Large intestine (tissue), 3 donors: ENCODE measurements at regions not wholly inside any gene's neighbourhood (a gene's known extent, or its start where the extent isn't known, plus 50 kb on each side); places are given as distances from the start of the nearest gene placed in this dataset.
"Not testable (repeated sequence)": the region's sequence is repeated elsewhere in the genome, so short reads cannot be mapped to it uniquely, and the experiment has no call there.

Experiments
- DNase-seq, 2 donors: peaks; one replicate each; pipeline versions ENCODE4 v3.0.0 to v3.0.0-alpha.2; 2013
- H3K27ac ChIP-seq: one replicate; pipeline ENCODE4 v1.5.1; 2013; ENCODE audit warnings: low read length
- H3K27me3 ChIP-seq: 2 replicates; pipeline ENCODE4 v1.6.1; 2013; ENCODE audit warnings: low read length; ENCODE audit not compliant: control insufficient read depth, insufficient read depth
- H3K36me3 ChIP-seq: 2 replicates; pipeline ENCODE4 v1.6.1; 2013; ENCODE audit warnings: low read length; ENCODE audit not compliant: control insufficient read depth, insufficient read depth
- H3K4me1 ChIP-seq: one replicate; pipeline ENCODE4 v1.6.1; 2013; ENCODE audit warnings: low read length; ENCODE audit not compliant: control insufficient read depth, insufficient read depth
- H3K4me3 ChIP-seq: one replicate; pipeline ENCODE4 v1.5.1; 2013; ENCODE audit warnings: low read length
- H3K9me3 ChIP-seq: one replicate; pipeline ENCODE4 v1.6.1; 2013; ENCODE audit warnings: mild to moderate bottlenecking, low read depth, low read length, moderate library complexity; ENCODE audit not compliant: control insufficient read depth
- whole genome bisulfite sequencing: methylation state at CpG from one replicate; pipeline ENCODE4 v1.1.5; 2013; ENCODE audit warnings: low lambda C conversion rate; ENCODE audit not compliant: insufficient coverage; 5-methylcytosine and 5-hydroxymethylcytosine counted together

DNA sequence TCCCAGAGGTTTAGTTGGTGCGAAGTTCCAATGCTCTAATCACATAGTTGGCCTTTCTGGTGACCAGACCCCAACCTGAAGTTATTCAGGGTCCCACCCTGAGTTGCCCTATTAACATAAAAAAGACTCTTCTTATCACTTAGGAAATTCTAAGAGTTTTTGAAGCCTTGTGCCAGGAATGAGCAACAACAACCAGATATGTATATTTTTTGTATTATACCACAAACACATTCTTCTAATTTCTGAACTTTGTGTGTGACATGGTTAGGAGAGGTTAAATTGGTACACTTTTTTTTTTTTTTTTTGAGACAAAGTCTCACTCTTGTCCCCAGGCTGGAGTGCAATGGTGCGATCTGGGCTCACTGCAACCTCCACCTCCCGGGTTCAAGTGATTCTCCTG lies 320.4 kb upstream of the PDE3A start:
- Histone ChIP-seq H3K9me3 (no peaks in the 10 kb centered on the region), H3K36me3 (no peaks in the 10 kb centered on the region), H3K4me3 (no peak overlapping the region), H3K4me1 (no peaks in the 10 kb centered on the region), H3K27ac (no peak overlapping the region), H3K27me3 (no peaks in the 10 kb centered on the region)
- no CpG with 5 or more reads among the region's 3 CpGs for WGBS
- no peak for DNase-seq

DNA sequence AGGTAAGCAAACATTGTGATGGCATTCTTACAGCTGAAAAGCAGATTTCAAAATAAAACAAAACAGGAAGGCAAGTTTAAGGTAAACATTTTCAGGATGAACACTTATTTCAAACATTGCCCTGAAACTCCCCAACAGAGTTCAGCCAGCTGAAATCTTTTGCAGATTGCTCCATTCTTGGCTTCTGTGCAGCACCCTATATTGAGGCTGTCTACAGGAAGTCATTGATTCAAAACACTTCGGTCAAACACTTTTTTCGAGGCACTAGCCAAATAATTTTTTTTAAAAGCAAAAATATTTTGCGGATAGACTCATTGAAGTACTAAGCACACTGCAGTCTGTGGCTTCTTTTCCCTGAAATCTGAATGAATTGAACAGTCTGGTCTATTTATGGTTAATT lies 318.1 kb upstream of the PDE3A start:
- H3K4me3 ChIP-seq, result no peak overlapping the region
- H3K4me1 ChIP-seq, result no peaks in the 10 kb centered on the region
- no peak for DNase-seq
- no peaks in the 10 kb centered on the region for H3K36me3 ChIP-seq
- no peak overlapping the region for H3K27ac ChIP-seq
- H3K27me3 ChIP-seq, result no peaks in the 10 kb centered on the region
- WGBS, result 90% methylated on average over 2 of the region's 3 CpGs
- H3K9me3 ChIP-seq, result no peaks in the 10 kb centered on the region

DNA sequence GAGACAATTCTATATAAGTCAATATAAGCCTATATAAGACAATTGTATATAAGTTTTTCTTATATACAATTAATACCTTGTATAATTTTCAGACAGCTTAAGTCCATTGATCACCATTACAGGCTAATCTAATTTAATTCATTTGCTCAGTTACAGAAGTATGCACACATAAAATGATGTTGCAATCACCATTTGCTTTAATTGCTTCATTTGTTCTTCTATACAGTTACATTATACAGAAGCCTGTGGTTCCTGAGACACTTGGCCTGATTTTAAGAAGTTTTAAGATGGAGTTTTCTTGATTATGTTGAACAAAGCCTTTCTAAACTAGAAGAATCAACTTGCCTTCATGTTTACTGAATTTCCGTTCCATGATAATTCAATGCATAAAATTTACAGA lies 314.6 kb upstream of the PDE3A start:
- H3K27me3 ChIP-seq, result no peaks in the 10 kb centered on the region
- no peaks in the 10 kb centered on the region for H3K36me3 ChIP-seq
- H3K4me3 ChIP-seq, result no peak overlapping the region
- WGBS, result 100% methylated on average over 1 of the region's 1 CpG
- H3K4me1 ChIP-seq, result no peaks in the 10 kb centered on the region
- no peaks in the 10 kb centered on the region for H3K9me3 ChIP-seq
- no peak for DNase-seq
- no peak overlapping the region for H3K27ac ChIP-seq

GRCh38 chr12:20055856-20056255 lies 312.5 kb upstream of the PDE3A start:
- no peak for DNase-seq
- H3K27me3 ChIP-seq, result no peaks in the 10 kb centered on the region
- no peak overlapping the region for H3K4me3 ChIP-seq
- no peaks in the 10 kb centered on the region for H3K4me1 ChIP-seq
- no peaks in the 10 kb centered on the region for H3K36me3 ChIP-seq
- no peaks in the 10 kb centered on the region for H3K9me3 ChIP-seq
- H3K27ac ChIP-seq, result no peak overlapping the region
- 62% methylated on average over 3 of the region's 3 CpGs for WGBS

DNA sequence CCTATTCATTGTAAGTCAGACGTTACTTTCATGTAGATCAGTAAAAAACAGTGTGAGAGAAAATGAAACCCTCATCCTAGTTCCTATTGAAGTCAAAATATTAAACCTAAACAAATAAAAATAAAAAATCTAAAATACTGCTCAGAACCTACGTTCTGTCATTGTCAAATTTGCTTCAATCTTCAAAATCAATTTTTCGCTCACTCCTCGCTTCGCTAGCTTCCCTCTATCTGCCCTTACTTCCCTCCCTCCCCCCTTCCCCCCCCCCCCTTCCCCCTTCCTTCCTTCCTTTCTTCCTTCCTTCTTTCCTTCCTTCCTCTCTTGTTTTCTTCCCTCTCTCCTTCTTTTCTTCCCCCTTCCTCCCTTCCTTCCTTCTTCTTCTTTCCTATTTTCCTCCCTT lies 310.9 kb upstream of the PDE3A start:
- H3K27ac ChIP-seq, result no peak overlapping the region
- 100% methylated on average over 2 of the region's 5 CpGs for WGBS

GRCh38 chr12:20063116-20063515 lies 305.2 kb upstream of the PDE3A start:
- no peaks in the 10 kb centered on the region for H3K4me1 ChIP-seq
- no peak overlapping the region for H3K4me3 ChIP-seq
- WGBS, result no CpG with 5 or more reads among the region's 6 CpGs
- H3K9me3 ChIP-seq, result no peaks in the 10 kb centered on the region
- H3K27ac ChIP-seq, result no peak overlapping the region
- H3K36me3 ChIP-seq, result no peaks in the 10 kb centered on the region
- no peak for DNase-seq
- no peaks in the 10 kb centered on the region for H3K27me3 ChIP-seq

More for the DNA sequence above, 310.9 kb upstream of the PDE3A start:
- H3K4me3 ChIP-seq, result no peak overlapping the region
- H3K27me3 ChIP-seq, result no peaks in the 10 kb centered on the region
- H3K4me1 ChIP-seq, result no peaks in the 10 kb centered on the region
- no peaks in the 10 kb centered on the region for H3K36me3 ChIP-seq
- H3K9me3 ChIP-seq, result no peaks in the 10 kb centered on the region
- no peak for DNase-seq

- WGBS, result no CpG with 5 or more reads among the region's 3 CpGs
- Histone ChIP-seq H3K27ac (no peak overlapping the region), H3K9me3 (no peaks in the 10 kb centered on the region), H3K4me3 (no peak overlapping the region), H3K36me3 (no peaks in the 10 kb centered on the region), H3K27me3 (no peaks in the 10 kb centered on the region), H3K4me1 (peaks cover 7% of the 10 kb centered on the region)
- peak; percentile 23 to 77 for DNase-seq
These were observed 290.7 kb upstream of the PDE3A start for GRCh38 chr12:20077618-20078017.

DNA sequence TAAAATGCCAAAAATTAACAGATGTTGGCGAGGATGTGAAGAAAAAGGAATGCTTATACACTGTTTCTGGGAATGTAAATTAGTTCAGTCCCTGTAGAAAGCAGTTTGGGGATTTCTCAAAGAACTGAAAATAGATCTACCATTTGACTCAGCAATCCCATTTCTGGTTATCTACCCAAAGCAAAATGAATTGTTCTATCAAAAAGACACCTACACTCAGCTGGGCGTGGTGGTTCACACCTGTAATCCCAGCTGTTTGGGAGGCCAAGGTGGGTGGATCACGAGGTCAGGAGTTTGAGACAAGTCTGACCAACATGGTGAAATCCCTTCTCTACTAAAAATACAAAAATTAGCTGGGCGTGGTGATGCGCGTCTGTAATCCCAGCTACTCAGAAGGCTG lies 279.3 kb upstream of the PDE3A start:
- Histone ChIP-seq H3K36me3 (no peaks in the 10 kb centered on the region), H3K4me1 (no peaks in the 10 kb centered on the region), H3K27me3 (no peaks in the 10 kb centered on the region), H3K9me3 (peaks cover 7% of the 10 kb centered on the region), H3K4me3 (no peak overlapping the region), H3K27ac (no peak overlapping the region)
- WGBS, result no CpG with 5 or more reads among the region's 6 CpGs
- DNase-seq, result no peak

- not testable (repeated sequence) for DNase-seq, H3K4me1 ChIP-seq, H3K27me3 ChIP-seq, H3K4me3 ChIP-seq, H3K27ac ChIP-seq, H3K9me3 ChIP-seq, H3K36me3 ChIP-seq
- WGBS, result no CpG with 5 or more reads among the region's 32 CpGs
These were observed 275.0 kb upstream of the PDE3A start for GRCh38 chr12:20093190-20093810.

DNA sequence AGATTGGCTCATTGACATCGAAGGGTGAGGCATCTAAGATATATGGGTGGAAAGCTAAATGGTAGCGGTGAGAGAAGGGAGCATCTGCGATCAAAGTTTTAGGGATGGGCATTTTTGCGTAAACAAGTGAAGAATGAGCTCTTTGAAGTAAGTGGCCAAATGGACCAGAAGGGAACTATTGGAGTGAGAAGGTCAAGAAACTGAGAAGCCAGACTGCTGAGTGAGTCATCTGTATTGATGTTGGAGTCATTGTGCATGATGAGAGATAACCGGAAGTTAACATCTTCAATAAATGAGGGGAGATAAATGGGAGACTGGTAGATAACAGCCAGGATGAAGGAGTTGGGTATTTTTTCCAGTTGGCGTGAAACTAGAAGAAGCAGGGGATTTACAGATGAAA lies 271.9 kb upstream of the PDE3A start:
- no peaks in the 10 kb centered on the region for H3K4me1 ChIP-seq
- no peaks in the 10 kb centered on the region for H3K36me3 ChIP-seq
- H3K27ac ChIP-seq, result no peak overlapping the region
- no peak overlapping the region for H3K4me3 ChIP-seq
- H3K9me3 ChIP-seq, result peaks cover 7% of the 10 kb centered on the region
- WGBS, result 90% methylated on average over 6 of the region's 6 CpGs
- no peaks in the 10 kb centered on the region for H3K27me3 ChIP-seq
- DNase-seq, result no peak

DNA sequence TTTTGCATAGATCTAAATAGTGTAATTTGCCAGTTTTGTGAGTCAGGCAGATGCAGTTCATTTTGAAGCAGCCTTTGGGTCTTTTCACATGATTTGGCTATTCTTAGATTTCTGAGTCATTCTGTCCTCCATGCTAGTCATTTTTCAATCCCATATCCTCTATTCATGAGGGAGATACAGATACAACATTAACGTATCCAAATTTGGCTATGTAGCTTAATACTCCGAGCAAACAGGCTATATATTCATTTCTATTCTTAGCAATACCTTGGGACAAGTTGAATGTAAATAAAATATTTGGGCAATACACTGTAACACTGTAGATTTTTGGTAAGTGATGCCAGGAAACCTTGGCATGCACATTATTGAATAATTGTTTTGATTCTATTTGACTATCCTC lies 270.7 kb upstream of the PDE3A start:
- no CpG with 5 or more reads among the region's 2 CpGs for WGBS
- no peaks in the 10 kb centered on the region for H3K27me3 ChIP-seq
- H3K9me3 ChIP-seq, result peaks cover 7% of the 10 kb centered on the region
- H3K36me3 ChIP-seq, result no peaks in the 10 kb centered on the region
- H3K4me3 ChIP-seq, result no peak overlapping the region
- DNase-seq, result no peak
- H3K27ac ChIP-seq, result no peak overlapping the region
- H3K4me1 ChIP-seq, result no peaks in the 10 kb centered on the region
